Right kidney (tissue), 1 donor: ENCODE measurements at regions not wholly inside any gene's neighbourhood (a gene's known extent, or its start where the extent isn't known, plus 50 kb on each side); places are given as distances from the start of the nearest gene placed in this dataset.
"Not testable (repeated sequence)": the region's sequence is repeated elsewhere in the genome, so short reads cannot be mapped to it uniquely, and the experiment has no call there.

ENCODE experiments used
- DNase-seq: peaks from one replicate; pipeline ENCODE4 v3.0.0-alpha.2; 2016

GRCh38 chr5:124549891-124550436 lies 196.5 kb downstream of the ZNF608 start:
- no peak for DNase-seq

GRCh38 chr5:124546643-124547042 lies 199.8 kb downstream of the ZNF608 start:
- no peak for DNase-seq

GRCh38 chr5:124544366-124545055 lies 201.9 kb downstream of the ZNF608 start:
- DNase-seq: no peak

- DNase-seq: no peak
These were observed 207.5 kb downstream of the ZNF608 start for GRCh38 chr5:124538931-124539330.

- DNase-seq: no peak
These were observed 208.2 kb downstream of the ZNF608 start for GRCh38 chr5:124538191-124538590.

- no peak for DNase-seq
These were observed 208.9 kb downstream of the ZNF608 start for GRCh38 chr5:124537522-124537921.

GRCh38 chr5:124537107-124537506 lies 209.3 kb downstream of the ZNF608 start:
- no peak for DNase-seq

- no peak for DNase-seq
These were observed 210.1 kb downstream of the ZNF608 start for GRCh38 chr5:124536333-124536732.

- no peak for DNase-seq
These were observed 215.5 kb downstream of the ZNF608 start for GRCh38 chr5:124530916-124531315.

- DNase-seq: no peak
These were observed 217.6 kb downstream of the ZNF608 start for GRCh38 chr5:124528838-124529237.

- no peak for DNase-seq
These were observed 219.0 kb downstream of the ZNF608 start for GRCh38 chr5:124527220-124527991.

- DNase-seq: not testable (repeated sequence)
These were observed 220.4 kb downstream of the ZNF608 start for GRCh38 chr5:124526079-124526478.

- no peak for DNase-seq
These were observed 221.7 kb downstream of the ZNF608 start for GRCh38 chr5:124524552-124525232.

- DNase-seq: no peak
These were observed 222.5 kb downstream of the ZNF608 start for GRCh38 chr5:124523897-124524296.

- DNase-seq: no peak
These were observed 223.4 kb downstream of the ZNF608 start for GRCh38 chr5:124522992-124523391.

- no peak for DNase-seq
These were observed 224.8 kb downstream of the ZNF608 start for GRCh38 chr5:124521461-124522230.

- DNase-seq: no peak
These were observed 227.0 kb downstream of the ZNF608 start for GRCh38 chr5:124519396-124519795.

GRCh38 chr5:124516567-124516966 lies 229.9 kb downstream of the ZNF608 start:
- DNase-seq: no peak

- DNase-seq: no peak
These were observed 230.8 kb downstream of the ZNF608 start for GRCh38 chr5:124515497-124516245.

GRCh38 chr5:124514956-124515355 lies 231.5 kb downstream of the ZNF608 start:
- no peak for DNase-seq

- DNase-seq: no peak
These were observed 233.3 kb downstream of the ZNF608 start for GRCh38 chr5:124512952-124513632.
